ENCODE measurements at regions not wholly inside any gene's neighbourhood (a gene's known extent, or its start where the extent isn't known, plus 50 kb on each side); places are given as distances from the start of the nearest gene placed in this dataset.

- no peaks in the 10 kb centered on the region for H3K9me3 ChIP-seq (ENCODE audit: control insufficient read depth in 4 of 4, low read length in 3 of 4)
- no peak overlapping the region for H3K27ac ChIP-seq (ENCODE audit: low read depth in 1 of 2, low read length in 2 of 2)
- TF ChIP-seq RXRA (IDR thresholded peaks at IDR 0.05) (no peak), FOXA1 (IDR thresholded peaks at IDR 0.05) (no peak), TAF1 (conservative IDR thresholded peaks at IDR 0.05) (no peak), GABPA (IDR thresholded peaks at IDR 0.05 in 1 of 2, conservative IDR thresholded peaks at IDR 0.05 in 1 of 2) (no peak), NR2F2 (IDR thresholded peaks at IDR 0.05) (no peak), MAX (IDR thresholded peaks at IDR 0.05) (no peak), EGR1 (IDR thresholded peaks at IDR 0.05; ENCODE audit: low read depth in 2 of 2) (no peak), YY1 (IDR thresholded peaks at IDR 0.05) (no peak), JUND (IDR thresholded peaks at IDR 0.05) (no peak), RAD21 (IDR thresholded peaks at IDR 0.05) (no peak), HNF4A (conservative IDR thresholded peaks at IDR 0.05) (no peak), SP1 (IDR thresholded peaks at IDR 0.05) (no peak), HNF4G (IDR thresholded peaks at IDR 0.05) (no peak)
- TF ChIP-seq, protein P1, sequence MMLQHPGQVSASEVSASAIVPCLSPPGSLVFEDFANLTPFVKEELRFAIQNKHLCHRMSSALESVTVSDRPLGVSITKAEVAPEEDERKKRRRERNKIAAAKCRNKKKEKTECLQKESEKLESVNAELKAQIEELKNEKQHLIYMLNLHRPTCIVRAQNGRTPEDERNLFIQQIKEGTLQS (IDR thresholded peaks at IDR 0.05), result no peak
- TF ChIP-seq, protein P2, sequence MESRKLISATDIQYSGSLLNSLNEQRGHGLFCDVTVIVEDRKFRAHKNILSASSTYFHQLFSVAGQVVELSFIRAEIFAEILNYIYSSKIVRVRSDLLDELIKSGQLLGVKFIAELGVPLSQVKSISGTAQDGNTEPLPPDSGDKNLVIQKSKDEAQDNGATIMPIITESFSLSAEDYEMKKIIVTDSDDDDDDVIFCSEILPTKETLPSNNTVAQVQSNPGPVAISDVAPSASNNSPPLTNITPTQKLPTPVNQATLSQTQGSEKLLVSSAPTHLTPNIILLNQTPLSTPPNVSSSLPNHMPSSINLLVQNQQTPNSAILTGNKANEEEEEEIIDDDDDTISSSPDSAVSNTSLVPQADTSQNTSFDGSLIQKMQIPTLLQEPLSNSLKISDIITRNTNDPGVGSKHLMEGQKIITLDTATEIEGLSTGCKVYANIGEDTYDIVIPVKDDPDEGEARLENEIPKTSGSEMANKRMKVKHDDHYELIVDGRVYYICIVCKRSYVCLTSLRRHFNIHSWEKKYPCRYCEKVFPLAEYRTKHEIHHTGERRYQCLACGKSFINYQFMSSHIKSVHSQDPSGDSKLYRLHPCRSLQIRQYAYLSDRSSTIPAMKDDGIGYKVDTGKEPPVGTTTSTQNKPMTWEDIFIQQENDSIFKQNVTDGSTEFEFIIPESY (IDR thresholded peaks at IDR 0.05), result no peak
- TF ChIP-seq, protein P3, sequence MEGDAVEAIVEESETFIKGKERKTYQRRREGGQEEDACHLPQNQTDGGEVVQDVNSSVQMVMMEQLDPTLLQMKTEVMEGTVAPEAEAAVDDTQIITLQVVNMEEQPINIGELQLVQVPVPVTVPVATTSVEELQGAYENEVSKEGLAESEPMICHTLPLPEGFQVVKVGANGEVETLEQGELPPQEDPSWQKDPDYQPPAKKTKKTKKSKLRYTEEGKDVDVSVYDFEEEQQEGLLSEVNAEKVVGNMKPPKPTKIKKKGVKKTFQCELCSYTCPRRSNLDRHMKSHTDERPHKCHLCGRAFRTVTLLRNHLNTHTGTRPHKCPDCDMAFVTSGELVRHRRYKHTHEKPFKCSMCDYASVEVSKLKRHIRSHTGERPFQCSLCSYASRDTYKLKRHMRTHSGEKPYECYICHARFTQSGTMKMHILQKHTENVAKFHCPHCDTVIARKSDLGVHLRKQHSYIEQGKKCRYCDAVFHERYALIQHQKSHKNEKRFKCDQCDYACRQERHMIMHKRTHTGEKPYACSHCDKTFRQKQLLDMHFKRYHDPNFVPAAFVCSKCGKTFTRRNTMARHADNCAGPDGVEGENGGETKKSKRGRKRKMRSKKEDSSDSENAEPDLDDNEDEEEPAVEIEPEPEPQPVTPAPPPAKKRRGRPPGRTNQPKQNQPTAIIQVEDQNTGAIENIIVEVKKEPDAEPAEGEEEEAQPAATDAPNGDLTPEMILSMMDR (IDR thresholded peaks at IDR 0.05; ENCODE audit: low read depth, low read length, missing input control), result no peak
- no peaks in the 10 kb centered on the region for H3K27me3 ChIP-seq (ENCODE audit: control insufficient read depth in 4 of 4, insufficient read depth in 4 of 4, low read length in 3 of 4)
- H3K36me3 ChIP-seq (ENCODE audit: control insufficient read depth in 4 of 4, insufficient read depth in 3 of 4, low read depth in 1 of 4, low read length in 3 of 4), result no peaks in the 10 kb centered on the region
- no peak overlapping the region for H3K9ac ChIP-seq (ENCODE audit: low read depth in 1 of 2, low read length in 2 of 2)
- no peak overlapping the region for H3K4me3 ChIP-seq (ENCODE audit: low read depth in 1 of 3, low read length in 3 of 3)
- DNase-seq (ENCODE audit: low spot score), result no peak
- H3K4me1 ChIP-seq (ENCODE audit: control insufficient read depth in 4 of 4, insufficient read depth in 4 of 4, low read length in 3 of 4), result no peaks in the 10 kb centered on the region
- WGBS, result 71% methylated on average over 1 of the region's 1 CpG
Measured at GRCh38 chr18:40420675-40421074, 1534.4 kb upstream of the PIK3C3 start.

- H3K4me3 ChIP-seq (ENCODE audit: low read depth in 1 of 3, low read length in 3 of 3), result no peak overlapping the region
Measured at GRCh38 chr18:40417501-40417900, 1537.5 kb upstream of the PIK3C3 start.

More at GRCh38 chr18:40417501-40417900, 1537.5 kb upstream of the PIK3C3 start:
- DNase-seq (ENCODE audit: low spot score), result no peak
- Histone ChIP-seq H3K9ac (ENCODE audit: low read depth in 1 of 2, low read length in 2 of 2) (no peak overlapping the region), H3K36me3 (ENCODE audit: control insufficient read depth in 4 of 4, insufficient read depth in 3 of 4, low read depth in 1 of 4, low read length in 3 of 4) (no peaks in the 10 kb centered on the region), H3K27ac (ENCODE audit: low read depth in 1 of 2, low read length in 2 of 2) (no peak overlapping the region), H3K9me3 (ENCODE audit: control insufficient read depth in 4 of 4, low read length in 3 of 4) (no peaks in the 10 kb centered on the region), H3K27me3 (ENCODE audit: control insufficient read depth in 4 of 4, insufficient read depth in 4 of 4, low read length in 3 of 4) (no peaks in the 10 kb centered on the region), H3K4me1 (ENCODE audit: control insufficient read depth in 4 of 4, insufficient read depth in 4 of 4, low read length in 3 of 4) (no peaks in the 10 kb centered on the region)
- WGBS, result 59% methylated on average over 1 of the region's 1 CpG
- TF ChIP-seq TAF1 (conservative IDR thresholded peaks at IDR 0.05) (no peak), FOXA1 (IDR thresholded peaks at IDR 0.05) (no peak), NR2F2 (IDR thresholded peaks at IDR 0.05) (no peak), GABPA (IDR thresholded peaks at IDR 0.05 in 1 of 2, conservative IDR thresholded peaks at IDR 0.05 in 1 of 2) (no peak), SP1 (IDR thresholded peaks at IDR 0.05) (no peak), YY1 (IDR thresholded peaks at IDR 0.05) (no peak), HNF4G (IDR thresholded peaks at IDR 0.05) (no peak), JUND (IDR thresholded peaks at IDR 0.05) (no peak), RAD21 (IDR thresholded peaks at IDR 0.05) (no peak), FOXA2 (IDR thresholded peaks at IDR 0.05) (no peak), REST (IDR thresholded peaks at IDR 0.05) (no peak), RXRA (IDR thresholded peaks at IDR 0.05) (no peak), EGR1 (IDR thresholded peaks at IDR 0.05; ENCODE audit: low read depth in 2 of 2) (no peak), MAX (IDR thresholded peaks at IDR 0.05) (no peak), HNF4A (conservative IDR thresholded peaks at IDR 0.05) (no peak)
- TF ChIP-seq, protein P3 (IDR thresholded peaks at IDR 0.05; ENCODE audit: low read depth, low read length, missing input control), result no peak
- TF ChIP-seq, protein P1 (IDR thresholded peaks at IDR 0.05), result no peak
- TF ChIP-seq, protein P2 (IDR thresholded peaks at IDR 0.05), result no peak

Data from liver (tissue), 8 donors.